HG02678 (cell line): ENCODE measurements at regions not wholly inside any gene's neighbourhood (a gene's known extent, or its start where the extent isn't known, plus 50 kb on each side); places are given as distances from the start of the nearest gene placed in this dataset.

ENCODE experiments used
- ATAC-seq: cut with Tn5 transposase; IDR thresholded peaks from one replicate; pipeline ENCODE4 v1.9.1; 2021; ENCODE audit warnings: mild to moderate bottlenecking, moderate library complexity; ENCODE audit not compliant: unreplicated experiment

DNA sequence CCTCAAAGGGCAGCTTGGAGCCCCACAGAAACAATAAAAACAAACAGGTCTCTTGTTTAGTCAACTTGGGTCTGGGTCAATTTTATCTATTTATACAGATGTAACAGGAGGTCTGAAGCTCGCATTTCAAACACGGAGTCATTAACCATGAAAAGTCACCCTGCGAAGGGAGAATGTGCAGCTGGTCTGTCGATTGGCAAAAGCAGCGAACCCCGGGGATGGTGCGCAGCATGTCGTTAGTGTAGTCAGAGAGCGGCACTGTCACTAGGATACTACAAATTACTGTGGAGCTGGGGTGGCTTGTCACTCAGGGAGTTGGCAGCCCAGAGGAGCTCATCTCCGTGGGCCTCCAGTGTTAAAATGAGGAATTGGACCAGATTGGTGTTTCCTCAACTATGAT lies 190.4 kb upstream of the ARG1 start:
- no peak for ATAC-seq

DNA sequence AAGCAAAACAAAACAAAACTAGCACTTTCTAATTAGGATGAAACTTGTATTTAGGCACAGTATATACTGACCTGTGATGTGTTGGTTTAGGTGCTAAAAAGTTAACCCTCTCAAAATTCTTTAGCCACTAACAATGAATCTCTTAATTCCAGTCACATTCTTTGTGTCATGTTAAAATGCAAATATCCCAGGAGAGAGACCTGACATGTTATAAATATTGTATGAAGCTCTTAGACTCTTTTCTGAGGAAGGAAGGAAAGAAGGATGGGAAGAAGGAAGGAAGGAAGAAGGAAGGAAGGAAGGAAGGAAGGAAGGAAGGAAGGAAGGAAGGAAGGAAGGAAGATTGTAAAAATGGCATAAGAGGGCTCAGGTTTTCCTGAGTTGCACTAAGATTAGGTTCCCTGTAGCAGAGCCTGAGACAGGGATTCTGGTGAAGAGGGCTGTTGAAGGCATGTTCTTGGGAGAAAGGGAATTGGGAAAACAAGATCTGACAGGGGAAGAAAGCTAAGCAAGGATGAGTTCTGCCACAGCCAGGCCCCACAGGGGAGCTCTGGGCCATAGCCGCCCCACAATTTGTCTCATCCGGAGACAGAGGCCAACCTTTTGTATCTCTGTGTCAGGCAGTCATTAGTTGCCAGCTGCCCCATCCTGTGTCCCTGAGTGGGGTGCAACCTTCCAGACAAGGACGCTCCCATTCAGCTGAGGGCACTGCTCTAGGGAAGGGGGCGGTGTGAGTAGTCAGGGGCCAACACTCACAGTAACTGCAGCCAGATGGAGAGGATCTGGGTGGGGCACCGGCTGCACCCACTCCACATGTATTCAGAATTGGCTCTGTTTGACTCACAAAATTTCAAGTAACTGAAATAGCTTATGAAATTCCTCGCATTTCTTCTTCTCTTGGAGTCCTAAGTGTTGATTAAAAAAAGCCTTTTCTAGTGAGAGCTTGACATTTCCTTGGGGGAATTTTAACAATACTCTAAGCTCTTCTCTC lies 189.3 kb upstream of the ARG1 start:
- ATAC-seq, result no peak

DNA sequence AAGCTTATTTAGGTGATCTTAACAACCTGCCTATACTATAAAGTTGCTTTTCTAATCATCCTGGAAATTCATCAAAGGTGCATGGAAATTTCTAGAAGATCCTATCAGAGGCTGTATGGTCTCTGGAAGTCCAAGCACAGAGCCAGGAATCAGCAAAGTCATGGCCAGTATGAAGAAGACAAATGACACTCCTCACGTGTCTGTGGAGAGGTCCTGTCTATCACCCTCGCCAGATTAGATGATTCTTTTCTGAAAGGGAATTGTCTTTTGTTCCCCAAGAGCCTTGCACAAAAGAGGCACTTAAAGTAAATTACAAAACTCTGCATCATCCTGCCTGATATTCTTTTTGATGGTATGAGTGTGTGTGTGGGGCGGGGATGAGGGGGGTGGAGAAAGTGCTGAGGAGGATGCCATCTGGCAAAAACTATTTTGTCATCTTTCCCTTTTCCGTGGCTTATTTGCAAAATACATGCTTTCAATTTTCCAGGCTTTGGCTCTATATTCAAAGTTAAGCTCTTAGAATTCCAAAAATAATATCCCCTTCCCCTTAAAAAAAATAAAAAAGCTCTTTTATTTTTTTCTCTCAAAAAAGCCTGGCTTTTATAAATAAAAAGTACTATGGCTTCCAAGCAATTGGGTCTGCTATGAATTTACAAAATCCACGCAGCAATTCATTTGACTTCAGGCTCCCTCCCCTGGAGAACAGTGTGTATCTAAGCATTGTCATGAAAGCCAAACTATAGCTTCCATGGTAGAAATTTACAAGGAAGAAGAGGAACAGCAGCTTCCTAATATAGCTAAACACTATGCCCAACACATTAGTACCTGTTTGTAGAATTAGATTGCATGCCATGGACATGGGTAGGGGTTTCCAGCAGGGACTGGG lies 185.2 kb upstream of the ARG1 start:
- ATAC-seq, result no peak

DNA sequence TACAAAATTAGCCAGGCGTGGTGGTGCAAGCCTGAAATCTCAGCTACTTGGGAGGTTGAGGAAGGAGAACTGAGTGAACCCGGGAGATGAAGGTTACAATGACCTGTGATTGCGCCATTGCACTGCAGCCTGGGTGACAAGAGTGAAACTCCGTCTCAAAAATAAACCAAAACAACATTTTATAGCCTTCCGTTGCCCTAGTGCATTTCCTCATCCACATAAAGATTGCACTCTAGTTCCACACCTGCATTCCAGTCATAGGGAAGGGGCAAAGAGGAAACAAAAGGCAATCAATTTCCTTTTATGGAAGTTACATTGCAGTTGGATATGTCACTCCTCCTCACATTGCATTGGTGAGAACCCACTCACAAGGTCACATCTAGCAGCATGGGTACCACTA lies 182.7 kb upstream of the ARG1 start:
- no peak for ATAC-seq

DNA sequence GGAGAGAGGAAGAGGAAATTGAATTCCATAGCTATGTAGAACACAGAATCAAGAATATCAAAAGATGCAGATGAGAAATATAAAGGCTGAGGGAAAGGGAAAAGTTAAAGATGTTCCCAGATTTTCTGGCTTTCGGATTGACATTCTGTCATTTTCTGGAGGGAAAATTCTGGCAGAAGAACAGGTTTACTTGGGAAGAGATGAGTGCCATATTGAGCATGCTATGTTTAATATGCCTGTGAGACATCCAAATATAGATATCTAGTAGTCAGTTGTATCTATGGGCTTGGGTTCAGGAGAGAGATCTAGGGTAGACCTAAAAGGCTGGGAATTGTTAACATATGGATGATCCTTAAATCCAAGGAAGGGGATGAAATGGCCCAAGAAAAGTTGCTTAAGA lies 181.9 kb upstream of the ARG1 start:
- no peak for ATAC-seq

DNA sequence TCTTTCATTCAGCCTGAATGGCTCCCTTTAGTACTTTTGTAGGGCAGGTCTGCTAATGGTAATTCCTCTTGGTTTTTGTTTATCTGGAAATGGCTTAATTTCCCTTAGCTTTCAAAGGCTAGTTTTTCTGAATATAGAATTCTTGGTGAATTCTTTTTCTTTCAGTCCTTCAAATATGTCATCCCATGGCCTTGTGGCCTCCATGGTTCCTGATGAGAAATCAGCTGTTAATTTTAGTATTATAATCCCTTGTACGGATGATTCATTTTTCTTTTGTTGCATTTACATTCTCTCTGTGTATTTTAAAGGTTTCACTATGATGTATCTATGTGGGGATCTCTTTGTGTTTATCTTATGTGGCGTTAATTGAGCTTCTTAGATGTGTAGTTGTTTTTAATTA lies 179.6 kb upstream of the ARG1 start:
- no peak for ATAC-seq

DNA sequence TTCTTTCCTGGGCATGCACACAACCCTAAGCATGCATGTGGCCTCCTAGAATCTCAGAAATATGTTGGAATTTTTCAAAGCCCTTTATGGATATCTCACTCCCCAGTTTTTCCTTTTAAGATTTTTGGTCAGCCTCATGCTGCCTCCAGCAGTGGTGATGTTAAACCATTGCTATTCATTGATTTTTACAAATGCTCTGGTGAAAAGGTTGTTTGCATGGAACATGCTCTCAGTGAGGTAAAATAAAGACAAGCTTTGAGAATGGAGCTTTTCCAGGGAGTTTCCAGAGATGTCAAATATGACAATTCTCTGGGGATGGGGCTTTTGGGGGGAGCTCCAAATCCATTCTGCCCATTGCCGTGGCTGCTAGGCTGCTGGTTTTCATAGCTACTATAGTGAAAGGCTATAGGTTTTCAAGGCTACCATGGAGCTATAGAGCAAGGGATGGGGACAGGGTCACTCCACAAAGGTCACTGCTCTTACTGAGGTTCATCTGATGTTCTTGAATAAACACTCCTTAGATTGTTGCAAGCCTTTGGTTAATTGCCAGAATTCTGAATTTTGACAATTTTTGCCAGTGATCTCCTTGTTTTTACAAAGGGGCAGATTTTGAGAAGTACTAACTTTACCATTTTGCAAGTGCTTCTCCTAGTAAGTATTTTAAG lies 178.1 kb upstream of the ARG1 start:
- ATAC-seq, result no peak

DNA sequence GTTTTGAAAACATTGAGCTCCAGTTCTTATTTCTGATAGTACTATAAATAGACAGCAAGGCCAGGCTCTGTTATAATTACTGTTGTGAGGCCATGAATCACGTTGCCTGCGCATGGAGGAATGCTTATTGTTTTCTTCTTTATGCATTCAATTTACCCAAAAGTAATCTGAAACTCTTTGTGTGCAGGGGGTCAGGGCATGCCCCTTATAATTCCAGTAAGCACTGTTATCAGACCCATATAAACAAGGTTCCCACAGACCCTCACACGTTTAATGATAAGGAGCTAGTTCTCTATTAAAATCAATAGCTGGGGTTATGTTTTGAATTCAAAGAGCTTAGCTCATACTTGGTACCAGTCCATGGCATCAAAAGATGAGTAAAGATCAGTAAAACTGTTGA lies 174.8 kb upstream of the ARG1 start:
- no peak for ATAC-seq

DNA sequence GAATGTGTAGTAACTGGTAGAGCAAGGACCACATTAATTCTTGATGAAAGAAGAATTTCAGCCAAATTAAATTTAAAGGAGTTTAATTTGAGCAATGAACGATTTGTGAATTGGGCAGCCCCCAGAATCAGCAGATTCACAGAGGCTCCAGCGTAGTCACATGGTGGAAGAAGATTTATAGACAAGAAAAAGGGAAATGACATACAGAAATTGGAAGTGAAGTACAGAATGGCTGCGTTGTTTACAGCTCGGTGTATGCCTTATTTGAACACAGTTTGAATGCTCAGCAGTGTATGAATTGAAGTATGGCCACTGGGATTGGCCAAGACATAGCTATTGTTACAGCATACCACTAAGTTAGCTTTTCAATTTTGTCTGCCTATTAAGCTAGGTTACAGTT lies 173.6 kb upstream of the ARG1 start:
- no peak for ATAC-seq

DNA sequence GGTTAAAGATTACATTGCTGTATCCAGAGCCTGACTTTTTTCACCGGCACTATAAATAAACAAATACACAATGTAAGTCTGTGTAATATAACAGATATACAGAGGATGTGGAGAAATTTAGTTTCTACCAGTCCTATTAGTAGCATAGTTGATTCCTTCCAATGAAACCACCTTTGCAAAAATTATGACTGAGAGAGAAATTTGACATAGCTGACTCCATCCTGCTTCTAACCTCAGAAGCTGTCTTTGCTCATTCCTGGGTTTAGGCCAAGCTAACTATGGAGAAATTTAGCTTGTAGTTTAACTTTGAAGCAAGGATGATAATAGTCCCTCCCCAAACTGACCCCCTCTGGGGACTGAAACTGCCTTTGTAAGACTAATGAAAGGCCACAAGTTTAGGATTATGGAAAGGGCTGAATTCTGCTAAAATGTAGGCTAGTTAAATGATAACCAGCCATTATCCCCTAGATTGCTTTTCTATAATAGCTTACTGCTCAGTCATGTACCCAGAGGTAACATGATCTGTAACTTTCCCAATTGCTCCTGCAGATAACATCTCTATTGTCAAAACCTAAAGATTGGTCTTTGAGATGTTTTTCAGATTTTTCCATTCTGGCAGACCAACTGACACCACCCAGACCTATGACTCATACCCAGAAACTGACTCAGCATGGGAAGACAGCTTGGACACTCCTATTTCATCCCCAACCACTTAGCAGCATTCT lies 172.8 kb upstream of the ARG1 start:
- ATAC-seq, result no peak

DNA sequence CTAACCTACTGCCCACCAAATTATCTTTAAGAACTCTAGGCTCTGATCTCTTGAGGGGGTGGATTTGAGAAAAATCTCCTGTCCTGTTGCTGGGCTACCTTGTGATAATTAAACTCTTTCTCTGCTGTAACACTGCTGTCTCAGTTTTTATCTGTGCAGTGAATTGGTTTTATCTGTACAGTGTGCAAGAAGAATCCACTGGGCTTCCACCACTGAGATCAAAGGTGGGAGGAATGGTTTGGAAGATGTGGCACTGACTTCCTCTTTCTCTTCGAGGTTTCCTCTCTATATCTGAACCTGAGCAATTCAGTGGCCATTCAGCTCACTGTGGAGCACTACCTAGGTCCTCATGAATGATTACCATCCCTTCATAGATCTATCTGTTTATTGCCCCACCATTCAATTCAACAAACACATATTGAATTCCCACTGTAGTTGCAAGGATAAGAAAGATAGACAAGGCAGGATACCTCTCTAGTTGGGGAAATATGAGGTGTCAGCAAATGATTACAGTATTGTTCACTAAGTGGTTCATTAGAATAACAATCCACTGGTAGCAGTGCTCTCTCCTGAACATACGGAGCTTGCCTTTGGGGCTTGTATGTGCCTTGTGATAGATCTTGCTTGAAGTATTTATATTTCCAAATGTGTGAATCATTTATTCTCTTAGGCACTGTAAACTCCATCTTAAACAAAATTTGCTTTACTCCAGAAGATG lies 172.1 kb upstream of the ARG1 start:
- no peak for ATAC-seq

DNA sequence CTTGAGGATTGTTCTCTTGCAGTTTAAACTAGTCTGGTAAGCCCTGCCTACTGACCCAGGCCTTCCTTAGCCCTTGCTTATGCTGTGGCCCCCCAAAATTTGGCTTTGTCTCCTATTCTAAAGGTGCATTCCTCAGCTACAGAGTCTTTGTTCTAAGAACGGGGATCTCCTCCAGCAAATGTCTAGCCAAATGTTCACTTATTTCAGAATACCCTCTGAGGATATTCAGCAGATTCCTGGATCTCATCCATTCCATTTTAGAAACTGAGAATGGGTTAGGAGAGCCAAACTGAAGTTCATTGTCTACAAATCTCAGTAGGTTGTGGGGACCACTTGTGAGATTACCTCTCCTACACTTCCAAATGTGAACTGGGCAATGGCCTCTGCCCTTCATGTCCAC lies 164.2 kb upstream of the ARG1 start:
- no peak for ATAC-seq

DNA sequence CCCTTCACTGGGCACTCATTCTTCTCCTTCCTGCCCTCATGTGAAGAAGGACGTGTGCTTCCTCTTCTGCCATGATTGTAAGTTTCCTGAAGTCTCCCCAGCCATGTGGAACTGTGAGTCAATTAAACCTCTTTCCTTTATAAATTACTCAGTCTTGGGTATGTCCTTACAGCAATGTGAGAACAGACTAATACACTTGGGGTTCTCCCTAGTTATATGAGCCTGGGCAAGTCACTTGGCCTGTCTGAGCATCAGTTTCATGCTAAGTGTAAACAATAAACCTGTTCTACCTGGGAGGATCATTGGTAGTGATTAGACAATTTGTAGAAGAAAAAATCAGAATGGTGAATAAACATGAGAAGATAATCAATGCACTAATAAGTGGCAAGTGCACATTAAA lies 162.2 kb upstream of the ARG1 start:
- ATAC-seq, result no peak

DNA sequence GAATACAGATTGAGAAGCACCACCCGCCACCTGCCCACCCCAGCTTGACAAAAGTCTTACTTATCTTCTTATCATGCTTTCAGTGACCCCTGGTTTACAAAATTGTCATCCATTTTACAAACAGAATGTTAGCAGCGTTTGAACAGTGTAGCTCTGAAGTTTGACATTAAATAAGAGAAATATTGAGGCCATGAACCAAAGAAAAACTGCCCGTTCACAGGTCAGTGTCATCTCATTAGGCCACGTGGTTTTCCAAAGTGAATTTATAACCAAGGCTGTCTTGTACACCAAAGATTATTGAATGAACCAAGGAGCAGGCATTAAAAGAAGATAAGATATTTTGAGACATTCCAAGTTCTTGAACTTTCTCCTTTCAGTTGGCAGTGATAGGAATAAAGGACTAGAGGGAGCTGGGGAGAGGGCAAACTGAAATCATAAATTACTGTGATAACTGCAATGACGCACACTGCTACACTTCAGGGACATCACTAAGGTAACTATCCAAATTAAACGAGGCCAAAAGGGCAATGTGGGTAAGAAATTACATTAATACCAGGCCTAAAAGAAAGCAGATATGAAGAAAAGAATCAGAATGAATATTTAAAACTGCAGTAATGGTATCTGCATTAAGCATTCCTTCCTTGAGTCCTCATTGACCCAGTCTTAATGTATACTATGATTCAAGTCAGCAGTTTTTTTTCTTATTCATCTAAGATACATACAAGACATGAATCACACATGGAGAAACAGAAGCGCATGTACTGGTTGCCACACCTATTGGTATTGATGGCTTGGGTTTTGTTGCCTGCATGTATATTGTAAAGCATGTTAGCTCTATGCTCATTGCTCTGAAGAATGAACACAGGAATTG lies 159.8 kb upstream of the ARG1 start:
- ATAC-seq, result no peak

DNA sequence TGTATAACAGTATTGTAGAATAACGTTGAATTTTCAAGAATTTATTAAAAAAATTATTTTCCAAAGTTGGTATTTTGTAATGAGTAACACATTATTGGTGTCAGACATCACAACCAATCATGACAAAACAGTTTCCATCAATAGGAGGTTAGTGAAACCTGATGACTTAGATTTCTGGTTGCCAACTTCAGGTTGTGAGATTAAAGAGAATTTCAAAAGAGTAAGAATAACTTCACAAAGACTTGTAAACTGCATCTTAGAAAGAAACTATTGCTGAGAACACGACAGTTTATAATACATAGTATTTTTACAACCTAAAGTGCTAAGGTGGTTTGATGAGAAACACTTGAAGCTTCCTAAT lies 159.2 kb upstream of the ARG1 start:
- ATAC-seq, result no peak

DNA sequence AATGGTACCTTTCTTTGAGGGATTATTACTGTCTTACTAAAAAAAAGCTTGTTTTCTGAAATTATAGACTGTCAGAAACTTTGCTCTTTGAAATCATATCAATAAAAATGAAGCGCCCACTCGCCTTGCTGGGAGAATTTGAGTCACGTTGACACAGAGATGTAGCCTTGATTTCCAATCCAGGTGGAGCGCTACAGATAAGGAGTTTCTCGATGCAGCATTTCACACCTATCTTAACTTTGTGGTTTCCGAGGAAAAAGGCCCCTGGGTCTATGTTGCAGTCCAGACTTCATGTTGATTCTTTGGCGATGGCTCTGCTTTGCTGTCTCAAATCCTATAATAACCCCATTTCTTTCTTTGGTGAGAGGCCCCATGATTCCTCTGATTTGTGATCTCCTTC lies 158.1 kb upstream of the ARG1 start:
- ATAC-seq, result no peak

DNA sequence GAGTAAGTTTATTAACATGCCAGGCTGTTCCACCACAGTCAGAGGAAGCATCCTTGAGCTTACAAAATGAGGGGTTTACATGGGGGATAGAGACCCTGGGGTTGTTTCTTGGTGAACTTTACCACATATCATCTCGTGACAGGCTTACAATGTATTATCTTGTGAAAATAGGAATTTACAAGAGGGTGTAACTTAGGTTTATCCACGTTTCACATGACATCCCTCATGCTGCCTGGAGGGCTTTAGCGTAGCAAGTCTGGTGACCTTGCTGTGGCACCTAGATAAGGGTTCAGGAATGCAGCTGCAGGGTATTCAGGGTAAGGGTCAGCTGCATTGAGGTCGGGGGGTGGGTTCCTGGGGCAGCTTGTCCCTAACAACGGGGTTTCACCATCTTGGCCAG lies 154.6 kb upstream of the ARG1 start:
- no peak for ATAC-seq

DNA sequence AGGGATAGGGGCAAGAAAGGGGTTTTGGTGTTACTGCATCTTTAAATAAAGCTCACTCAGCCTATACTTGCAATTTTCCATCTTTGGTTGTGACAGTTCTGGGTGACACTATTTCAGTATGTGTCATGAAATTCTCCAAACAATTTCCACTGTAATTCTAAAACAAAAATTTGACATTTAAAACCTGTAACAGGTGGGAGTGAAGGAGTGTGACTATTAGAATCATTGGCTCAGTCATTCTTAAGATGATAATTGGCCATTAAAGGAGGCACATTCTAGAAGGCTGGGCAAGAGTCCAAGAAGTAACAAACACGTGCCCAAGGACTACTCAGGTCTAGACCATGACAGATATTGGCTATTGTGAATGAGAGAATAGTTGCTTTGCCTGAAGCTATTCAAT lies 153.3 kb upstream of the ARG1 start:
- no peak for ATAC-seq

DNA sequence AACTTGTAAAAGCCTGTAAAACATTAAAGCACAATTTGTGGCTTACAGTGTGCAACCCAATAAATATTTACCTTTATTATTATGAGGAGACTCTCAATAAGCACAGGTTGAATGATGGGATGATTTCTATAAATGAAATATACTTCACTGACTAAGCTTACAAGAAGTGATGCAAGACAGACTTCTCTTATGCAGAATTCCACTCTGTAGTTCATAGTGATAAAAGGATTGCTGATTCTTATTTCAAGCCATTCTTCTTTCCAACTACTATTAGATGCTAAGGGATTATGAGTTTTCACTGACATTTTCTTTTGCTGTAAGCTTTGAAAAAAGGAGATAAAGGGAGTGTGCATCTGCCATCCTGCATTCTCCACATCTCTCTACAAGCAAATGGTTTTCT lies 149.0 kb upstream of the ARG1 start:
- ATAC-seq, result no peak
